Suprapubic skin (tissue), 4 donors: ENCODE measurements at regions not wholly inside any gene's neighbourhood (a gene's known extent, or its start where the extent isn't known, plus 50 kb on each side); places are given as distances from the start of the nearest gene placed in this dataset.

Experiments used
- DNase-seq, 2 donors: peaks; one replicate each; pipeline ENCODE4 v3.0.0-alpha.2; 2019; ENCODE audit warnings: low spot score in 2 of 2
- H3K27ac ChIP-seq: fragments of 200-600 bp; sonication (generic); one replicate; pipeline ENCODE4 v1.5.1; 2019
- H3K27me3 ChIP-seq: fragments of 200-600 bp; sonication (generic); one replicate; pipeline ENCODE4 v1.5.1; 2019
- H3K36me3 ChIP-seq: fragments of 200-600 bp; sonication (generic); one replicate; pipeline ENCODE4 v1.5.1; 2019
- H3K4me1 ChIP-seq: fragments of 200-600 bp; sonication (generic); one replicate; pipeline ENCODE4 v1.5.1; 2019
- H3K4me3 ChIP-seq: fragments of 200-600 bp; sonication (generic); one replicate; pipeline ENCODE4 v1.5.1; 2019; ENCODE audit warnings: mild to moderate bottlenecking
- H3K9me3 ChIP-seq: fragments of 200-600 bp; sonication (generic); one replicate; pipeline ENCODE4 v1.5.1; 2019
- CTCF ChIP-seq, 2 donors: fragments of 200-600 bp in 1 of 2; fragments of 450-650 bp in 1 of 2; sonication (generic) in 1 of 2; IDR thresholded peaks; one replicate each; pipeline ENCODE4 v1.5.1; 2016 to 2019; ENCODE audit warnings: antibody characterized with exemption in 2 of 2, mild to moderate bottlenecking in 1 of 2, moderate library complexity in 1 of 2
- EP300 ChIP-seq: sonication (generic); formaldehyde crosslinking; IDR thresholded peaks from one replicate; pipeline ENCODE4 v1.6.1; 2017; ENCODE audit warnings: antibody characterized with exemption
- POLR2A ChIP-seq, 2 donors: fragments of 450-650 bp; IDR thresholded peaks; one replicate each; pipeline ENCODE4 v1.6.1; 2017; ENCODE audit warnings: antibody characterized with exemption in 2 of 2, mild to moderate bottlenecking in 2 of 2, moderate library complexity in 2 of 2
- POLR2AphosphoS5 ChIP-seq, 3 donors: sonication (generic); formaldehyde crosslinking; IDR thresholded peaks; one replicate each; pipeline ENCODE4 v1.6.1; 2017; ENCODE audit warnings: antibody characterized with exemption in 3 of 3
- WGBS: methylation state at CpG from one replicate; pipeline ENCODE4 v1.1.5; 2018; 5-methylcytosine and 5-hydroxymethylcytosine counted together

GRCh38 chr4:92129408-92129994 is 174.3 kb upstream of the GRID2 start:
- H3K4me3 ChIP-seq: no peak overlapping the region
- 86% methylated on average over 5 of the region's 5 CpGs for WGBS
- H3K4me1 ChIP-seq: no peaks in the 10 kb centered on the region
- peaks cover 9% of the 10 kb centered on the region for H3K9me3 ChIP-seq
- no peak for TF ChIP-seq EP300
- TF ChIP-seq CTCF (IDR thresholded peaks at IDR 0.05): no peak
- TF ChIP-seq POLR2A (IDR thresholded peaks at IDR 0.05): no peak
- TF ChIP-seq POLR2AphosphoS5 (IDR thresholded peaks at IDR 0.05): no peak
- H3K36me3 ChIP-seq: no peaks in the 10 kb centered on the region
- no peaks in the 10 kb centered on the region for H3K27me3 ChIP-seq
- no peak for DNase-seq
- no peak overlapping the region for H3K27ac ChIP-seq

DNA sequence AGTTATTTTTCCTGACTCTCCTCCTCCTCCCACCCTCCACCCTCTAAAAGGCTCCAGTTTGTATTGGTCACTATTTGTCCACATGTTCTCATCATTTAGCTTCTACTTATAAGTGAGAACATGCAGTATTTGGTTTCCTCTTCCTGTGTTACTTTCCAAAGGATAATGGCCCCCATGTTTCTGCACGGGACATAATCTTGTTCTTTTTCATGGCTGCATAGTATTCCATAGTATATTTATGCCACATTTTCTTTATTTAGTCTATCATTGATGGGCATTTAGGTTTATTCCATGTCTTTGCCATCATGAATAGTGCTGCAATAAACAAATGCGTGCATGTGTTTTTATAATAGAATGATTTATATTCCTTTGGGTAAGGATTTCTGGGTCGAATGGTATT is 167.3 kb upstream of the GRID2 start:
- Histone ChIP-seq H3K4me3 (no peak overlapping the region), H3K4me1 (no peaks in the 10 kb centered on the region), H3K27me3 (no peaks in the 10 kb centered on the region), H3K27ac (no peak overlapping the region), H3K36me3 (no peaks in the 10 kb centered on the region), H3K9me3 (no peaks in the 10 kb centered on the region)
- no peak for DNase-seq
- TF ChIP-seq POLR2AphosphoS5 (IDR thresholded peaks at IDR 0.05) (no peak), CTCF (IDR thresholded peaks at IDR 0.05) (no peak), EP300 (no peak)
- 93% methylated on average over 3 of the region's 3 CpGs for WGBS

GRCh38 chr4:92163348-92163747 is 140.4 kb upstream of the GRID2 start:
- H3K27me3 ChIP-seq: no peaks in the 10 kb centered on the region
- no peak for DNase-seq
- no peaks in the 10 kb centered on the region for H3K36me3 ChIP-seq
- 90% methylated on average over 2 of the region's 2 CpGs for WGBS
- H3K4me3 ChIP-seq: no peak overlapping the region
- H3K27ac ChIP-seq: no peak overlapping the region
- TF ChIP-seq EP300 (no peak), CTCF (IDR thresholded peaks at IDR 0.05) (no peak), POLR2AphosphoS5 (IDR thresholded peaks at IDR 0.05) (no peak), POLR2A (IDR thresholded peaks at IDR 0.05) (no peak)
- no peaks in the 10 kb centered on the region for H3K9me3 ChIP-seq
- H3K4me1 ChIP-seq: no peaks in the 10 kb centered on the region

- DNase-seq: no peak
- no peaks in the 10 kb centered on the region for H3K4me1 ChIP-seq
- no peaks in the 10 kb centered on the region for H3K27me3 ChIP-seq
- no peak overlapping the region for H3K4me3 ChIP-seq
- H3K27ac ChIP-seq: no peak overlapping the region
- 69% methylated on average over 2 of the region's 2 CpGs for WGBS
- no peaks in the 10 kb centered on the region for H3K9me3 ChIP-seq
- no peaks in the 10 kb centered on the region for H3K36me3 ChIP-seq
- TF ChIP-seq EP300 (no peak), CTCF (IDR thresholded peaks at IDR 0.05) (no peak), POLR2AphosphoS5 (IDR thresholded peaks at IDR 0.05) (no peak), POLR2A (IDR thresholded peaks at IDR 0.05) (no peak)
Observed at GRCh38 chr4:92170340-92170739, 133.4 kb upstream of the GRID2 start.

DNA sequence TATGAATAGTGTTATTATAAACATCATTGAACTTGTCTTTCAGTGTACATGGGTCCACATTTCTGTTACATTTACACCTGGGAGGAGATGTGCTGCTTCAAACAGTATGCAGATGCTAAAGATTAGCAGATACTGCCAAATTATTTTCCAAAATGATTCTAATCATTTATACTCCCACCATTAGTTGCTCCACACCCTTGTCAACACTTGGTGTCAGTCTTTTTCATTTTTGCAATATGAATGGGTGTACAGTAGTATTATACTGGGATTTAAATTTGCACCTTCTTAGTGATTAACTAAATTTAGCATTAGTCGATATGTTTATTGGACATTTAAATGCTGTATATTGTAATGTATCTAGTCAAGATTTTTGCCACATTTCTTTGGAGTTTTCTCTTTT is 131.6 kb upstream of the GRID2 start:
- Histone ChIP-seq H3K36me3 (no peaks in the 10 kb centered on the region), H3K4me3 (no peak overlapping the region), H3K27ac (no peak overlapping the region), H3K9me3 (no peaks in the 10 kb centered on the region), H3K27me3 (no peaks in the 10 kb centered on the region), H3K4me1 (no peaks in the 10 kb centered on the region)
- no peak for DNase-seq
- no peak for TF ChIP-seq POLR2A (IDR thresholded peaks at IDR 0.05)
- TF ChIP-seq CTCF (IDR thresholded peaks at IDR 0.05): no peak
- no peak for TF ChIP-seq EP300
- no peak for TF ChIP-seq POLR2AphosphoS5 (IDR thresholded peaks at IDR 0.05)
- 93% methylated on average over 1 of the region's 1 CpG for WGBS
